GM10248 (cell line): ENCODE measurements at regions not wholly inside any gene's neighbourhood (a gene's known extent, or its start where the extent isn't known, plus 50 kb on each side); places are given as distances from the start of the nearest gene placed in this dataset.

Experiments used
- CTCF ChIA-PET: fragments of 300-600 bp; sonication (Branson Sonifier 250); formaldehyde crosslinking; extraction: SDS; loops from one replicate; lab custom pipeline; 2021; ENCODE audit warnings: antibody characterized with exemption; lab: Yijun Ruan, JAX
- POLR2A ChIA-PET: fragments of 350-650 bp; sonication (Branson Sonifier 250); formaldehyde crosslinking; extraction: SDS; loops from one replicate; lab custom pipeline; 2020; ENCODE audit warnings: antibody characterized with exemption; lab: Yijun Ruan, JAX
- DNase-seq: peaks from one replicate; pipeline ENCODE4 v3.0.0; 2012; ENCODE audit errors: extremely low spot score
- TF ChIP-seq, protein P1 (sequence below): IDR thresholded peaks from 2 replicates; pipeline ENCODE4 v1.5.1; 2012; ENCODE audit warnings: mild to moderate bottlenecking, low read depth; ENCODE audit errors: extremely low read depth, missing control alignments, control extremely low read depth

DNA sequence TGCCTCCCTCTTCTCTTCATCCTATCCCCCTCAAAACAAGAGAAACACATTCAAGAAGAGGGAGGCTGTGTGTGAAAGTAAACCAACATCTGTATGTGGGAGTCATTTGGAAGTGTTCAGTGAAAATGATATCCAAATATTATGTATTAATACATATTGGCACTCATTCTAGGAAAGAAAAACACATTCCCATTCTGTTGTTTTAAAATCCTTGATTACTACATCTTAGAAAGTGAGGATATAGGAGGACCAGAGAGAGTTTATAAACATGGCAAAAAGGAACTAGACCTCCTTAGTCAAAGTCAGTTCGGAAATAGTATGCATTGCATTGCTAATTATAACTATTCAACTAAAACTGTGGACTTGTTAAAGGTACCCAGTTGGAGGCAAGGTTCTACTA is 786.6 kb downstream of the ADGRL2 start:
- no peak for DNase-seq
- POLR2A ChIA-PET = no interaction called here
- CTCF ChIA-PET = no interaction called here
- TF ChIP-seq, protein P1, sequence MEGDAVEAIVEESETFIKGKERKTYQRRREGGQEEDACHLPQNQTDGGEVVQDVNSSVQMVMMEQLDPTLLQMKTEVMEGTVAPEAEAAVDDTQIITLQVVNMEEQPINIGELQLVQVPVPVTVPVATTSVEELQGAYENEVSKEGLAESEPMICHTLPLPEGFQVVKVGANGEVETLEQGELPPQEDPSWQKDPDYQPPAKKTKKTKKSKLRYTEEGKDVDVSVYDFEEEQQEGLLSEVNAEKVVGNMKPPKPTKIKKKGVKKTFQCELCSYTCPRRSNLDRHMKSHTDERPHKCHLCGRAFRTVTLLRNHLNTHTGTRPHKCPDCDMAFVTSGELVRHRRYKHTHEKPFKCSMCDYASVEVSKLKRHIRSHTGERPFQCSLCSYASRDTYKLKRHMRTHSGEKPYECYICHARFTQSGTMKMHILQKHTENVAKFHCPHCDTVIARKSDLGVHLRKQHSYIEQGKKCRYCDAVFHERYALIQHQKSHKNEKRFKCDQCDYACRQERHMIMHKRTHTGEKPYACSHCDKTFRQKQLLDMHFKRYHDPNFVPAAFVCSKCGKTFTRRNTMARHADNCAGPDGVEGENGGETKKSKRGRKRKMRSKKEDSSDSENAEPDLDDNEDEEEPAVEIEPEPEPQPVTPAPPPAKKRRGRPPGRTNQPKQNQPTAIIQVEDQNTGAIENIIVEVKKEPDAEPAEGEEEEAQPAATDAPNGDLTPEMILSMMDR = no peak

DNA sequence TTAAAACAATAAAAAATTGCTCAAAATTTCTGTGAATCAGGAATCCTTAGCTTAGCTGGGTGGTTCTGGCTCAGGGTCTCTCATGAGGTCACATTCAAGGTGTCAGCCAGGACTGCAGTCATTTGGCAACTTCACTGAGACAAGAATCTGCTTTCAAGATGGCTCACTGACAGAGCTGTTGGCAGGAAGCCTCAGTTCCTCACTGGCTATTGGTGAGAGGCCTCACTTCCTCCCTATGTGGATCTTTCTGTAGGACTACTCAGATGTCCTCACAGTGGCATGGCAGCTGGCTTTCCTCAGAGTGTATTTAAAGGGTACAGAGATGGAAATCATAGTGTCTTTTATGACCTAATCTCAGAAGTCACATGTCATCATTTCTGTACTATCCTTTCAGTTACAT is 785.7 kb downstream of the ADGRL2 start:
- no peak for DNase-seq
- POLR2A ChIA-PET = no interaction called here
- CTCF ChIA-PET = no interaction called here
- TF ChIP-seq, protein P1 = no peak

DNA sequence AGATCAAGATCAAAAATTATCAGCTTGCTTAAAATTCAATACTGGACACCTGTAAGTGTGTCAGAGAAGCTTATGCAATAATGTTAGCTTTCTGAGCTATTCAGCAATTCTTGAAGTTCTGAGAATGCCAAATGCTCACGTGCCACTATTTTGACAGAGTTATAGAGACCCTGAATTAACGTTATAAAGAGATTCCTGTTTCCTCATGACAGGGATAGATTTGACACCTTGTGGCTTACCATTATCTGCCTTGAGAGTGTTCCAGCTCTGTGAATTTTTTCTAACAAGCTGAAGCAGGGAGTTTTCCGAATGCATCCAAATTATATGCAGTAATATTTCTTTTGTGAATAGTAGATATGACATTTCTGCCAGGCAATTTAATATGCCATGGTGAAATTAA is 781.6 kb downstream of the ADGRL2 start:
- ChIA-PET CTCF (interaction anchor here (0.9 kb wide), 1 partner anchor 34 kb away, joined by 3 read pairs; no protein-coding TSS in a partner anchor), POLR2A (no interaction called here)

DNA sequence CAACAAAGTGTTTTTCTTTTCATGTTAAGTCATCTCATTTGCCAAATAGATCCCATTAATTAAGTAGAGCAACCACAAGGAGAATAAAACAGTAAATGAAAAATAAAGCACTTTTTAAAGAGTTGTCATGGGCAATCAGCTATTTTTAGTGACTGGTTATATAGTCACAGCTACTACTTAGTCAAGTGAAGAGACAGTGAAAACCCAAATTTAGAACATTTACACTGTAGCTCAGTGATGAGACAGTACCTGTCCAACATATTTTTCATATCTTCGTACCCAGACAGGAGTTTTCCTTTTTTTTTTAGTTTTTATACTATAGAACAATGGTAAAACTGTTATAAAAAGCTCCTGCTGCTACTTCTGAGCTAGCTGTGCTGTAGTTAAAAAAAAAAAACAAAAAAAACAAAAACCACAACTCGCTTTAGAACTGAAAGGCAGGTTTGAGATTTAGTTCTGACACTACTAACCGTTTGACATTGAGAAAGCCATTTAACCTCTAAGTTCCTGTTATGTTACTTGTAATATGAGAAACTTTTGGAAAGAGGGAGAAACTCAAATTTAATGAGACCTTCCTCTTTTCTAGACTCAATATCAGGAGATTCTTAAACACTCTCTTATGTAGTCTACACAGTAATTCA is 777.5 kb downstream of the ADGRL2 start:
- ChIA-PET POLR2A (no interaction called here), CTCF (interaction anchor here (0.9 to 1.5 kb wide), 3 partner anchors 12 to 18 kb away, joined by 3 to 4 read pairs (median 3); no protein-coding TSS in a partner anchor)
- TF ChIP-seq, protein P1 = no peak
- DNase-seq = no peak

More for the DNA sequence above, 781.6 kb downstream of the ADGRL2 start:
- TF ChIP-seq, protein P1 = no peak
- no peak for DNase-seq

GRCh38 chr1:82567348-82567747 is 766.6 kb downstream of the ADGRL2 start:
- POLR2A ChIA-PET = no interaction called here
- CTCF ChIA-PET = interaction anchor here (1.3 kb wide), 1 partner anchor 11 kb away, joined by 4 read pairs; no protein-coding TSS in a partner anchor
- TF ChIP-seq, protein P1 = no peak
- no peak for DNase-seq

DNA sequence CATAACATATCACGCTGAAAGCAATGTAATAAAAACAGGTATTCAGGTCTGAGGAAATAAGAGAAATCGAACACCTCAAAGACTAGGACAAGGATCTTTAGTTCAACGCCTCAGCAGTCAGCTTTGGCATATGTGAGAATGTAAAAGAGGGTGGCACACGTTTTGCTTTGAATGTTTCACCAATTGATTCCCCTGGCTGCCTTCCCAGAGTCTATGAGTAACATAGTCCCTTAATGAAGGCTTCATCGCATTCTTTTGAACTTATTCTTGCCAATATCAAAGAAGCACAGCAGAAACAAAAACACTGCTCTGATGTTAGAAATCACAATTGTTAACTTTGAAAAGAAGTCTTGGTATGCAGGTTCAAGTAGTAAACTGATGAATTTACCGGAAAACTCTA is 764.8 kb downstream of the ADGRL2 start:
- no peak for DNase-seq
- ChIA-PET POLR2A (no interaction called here), CTCF (interaction anchor here (0.9 to 1.9 kb wide), 2 partner anchors 12 to 33 kb away, joined by 3 to 6 read pairs; no protein-coding TSS in a partner anchor)
- TF ChIP-seq, protein P1 = no peak
